K562 (cell line): ENCODE measurements at regions not wholly inside any gene's neighbourhood (a gene's known extent, or its start where the extent isn't known, plus 50 kb on each side); places are given as distances from the start of the nearest gene placed in this dataset.
A peak's percentile ranks its signal among the peaks of the same experiment; 100 is the strongest.

Experiments used
- ATAC-seq: fragments of 200-7000 bp; cut with Tn5 transposase; 3 replicates; pipeline ENCODE4 v1.9.1; 2020; ENCODE audit warnings: moderate library complexity
- BruUV-seq: library from RNA; stranded (reverse); fragments of 400-500 nt; replicated peaks from 2 replicates; lab custom pipeline; 2021; lab: Mats Ljungman, UMichigan
- CTCF ChIA-PET: fragments of 300-600 bp; formaldehyde crosslinking; extraction: SDS; loops from one replicate; lab custom pipeline; 2021; ENCODE audit warnings: low intra/inter-chr PET ratio; lab: Yijun Ruan, JAX
- POLR2A ChIA-PET: fragments of 300-600, 350-650 bp; sonication (Branson Sonifier 250); formaldehyde crosslinking; extraction: SDS; loops from one replicate; lab custom pipeline; 2021; ENCODE audit warnings: antibody characterized with exemption, inconsistent platforms; lab: Yijun Ruan, JAX
- DNase-seq, 4 experiments: peaks; one replicate each; pipeline versions ENCODE4 v3.0.0 to v3.0.0-alpha.2; 2011 to 2018; ENCODE audit warnings: low spot score in 3 of 4, mixed read lengths in 3 of 4; ENCODE audit errors: extremely low read depth in 1 of 4
- FAIRE-seq: peaks from 2 replicates; lab custom pipeline; 2011; peaks lifted over from hg19 to GRCh38; lab: Jason Lieb, UNC
- H2AFZ ChIP-seq: 2 replicates; pipeline ENCODE4 v1.6.0; 2011; ENCODE audit warnings: low read depth, low read length, control low read depth, inconsistent platforms
- H3K27ac ChIP-seq: fragments of 200-600 bp; 3 replicates; pipeline ENCODE4 v1.8.0; 2011; ENCODE audit warnings: low read depth, mild to moderate bottlenecking, control low read depth, inconsistent platforms, low read length, moderate library complexity, mixed read lengths; ENCODE audit errors: extremely low read depth
- H3K27me3 ChIP-seq, 2 experiments: fragments of 300-600 bp in 1 of 2; 2 replicates in 1 of 2; 3 replicates in 1 of 2; pipeline versions ENCODE4 v1.6.0 to v1.8.0; 2011; ENCODE audit warnings: inconsistent platforms in 2 of 2, low read length in 2 of 2, mild to moderate bottlenecking in 1 of 2, mixed read lengths in 1 of 2, moderate library complexity in 1 of 2; ENCODE audit not compliant: control insufficient read depth in 2 of 2, insufficient read depth in 2 of 2
- H3K36me3 ChIP-seq: fragments of 300-600 bp; 3 replicates; pipeline ENCODE4 v1.8.0; 2011; ENCODE audit warnings: mild to moderate bottlenecking, low read length, inconsistent platforms; ENCODE audit not compliant: control insufficient read depth, insufficient read depth
- H3K4me1 ChIP-seq, 2 experiments: fragments of 200-600 bp in 1 of 2; replicated peaks in 1 of 2; 2 replicates in 1 of 2; 3 replicates in 1 of 2; pipeline versions ENCODE4 v1.5.1 to v1.8.0; 2011; ENCODE audit warnings: inconsistent platforms in 2 of 2, low read length in 2 of 2, mild to moderate bottlenecking in 1 of 2, mixed read lengths in 1 of 2, moderate library complexity in 1 of 2; ENCODE audit not compliant: control insufficient read depth in 2 of 2, insufficient read depth in 2 of 2
- H3K4me2 ChIP-seq: 2 replicates; pipeline ENCODE4 v1.6.1; 2011; ENCODE audit warnings: low read length, control low read depth, inconsistent platforms, mixed read lengths; ENCODE audit not compliant: insufficient read depth
- H3K4me3 ChIP-seq: fragments of 200-600 bp; sonication (generic), shearing (Covaris generic); 2 replicates; pipeline ENCODE4 v1.5.1; 2016; ENCODE audit warnings: control low read depth, inconsistent platforms
- H3K79me2 ChIP-seq: fragments of 200-600 bp; 3 replicates; pipeline ENCODE4 v1.8.0; 2011; ENCODE audit warnings: low read length, inconsistent platforms; ENCODE audit not compliant: control insufficient read depth, insufficient read depth
- H3K9ac ChIP-seq, 2 experiments: 2 replicates each; pipeline versions ENCODE4 v1.6.0 to v1.6.1; 2011; ENCODE audit warnings: low read depth in 2 of 2, low read length in 2 of 2, control low read depth in 1 of 2, inconsistent platforms in 1 of 2, mild to moderate bottlenecking in 1 of 2, mixed read lengths in 1 of 2; ENCODE audit not compliant: insufficient read depth in 1 of 2
- H3K9me1 ChIP-seq: one replicate; pipeline ENCODE4 v1.6.0; 2011; ENCODE audit warnings: inconsistent platforms, mild to moderate bottlenecking, low read length, moderate library complexity; ENCODE audit not compliant: control insufficient read depth, insufficient read depth
- H3K9me3 ChIP-seq: replicated peaks from 2 replicates; pipeline ENCODE4 v1.5.1; 2011; ENCODE audit warnings: low read depth, low read length, inconsistent platforms; ENCODE audit not compliant: control insufficient read depth, insufficient read depth
- H4K20me1 ChIP-seq: replicated peaks from 2 replicates; pipeline ENCODE4 v1.6.1; 2011; ENCODE audit warnings: low read length, inconsistent platforms, mixed read lengths; ENCODE audit not compliant: control insufficient read depth, insufficient read depth
- CREBBP ChIP-seq: IDR thresholded peaks from one replicate; pipeline ENCODE4 v1.6.1; 2012; ENCODE audit warnings: low read depth, mild to moderate bottlenecking, control low read depth, inconsistent platforms, low read length
- EHMT2 ChIP-seq: fragments of 450-650 bp; IDR thresholded peaks from 2 replicates; pipeline ENCODE4 v1.6.1; 2018; ENCODE audit warnings: antibody characterized with exemption
- FOXK2 ChIP-seq, 2 experiments: fragments of 450-650 bp; IDR thresholded peaks in 1 of 2; conservative IDR thresholded peaks in 1 of 2; 2 replicates each; pipeline ENCODE4 v1.6.1; 2016; ENCODE audit warnings: low read depth in 2 of 2, mild to moderate bottlenecking in 1 of 2
- HDAC1 ChIP-seq, 2 experiments: fragments of 450-650 bp; IDR thresholded peaks; 2 replicates each; pipeline ENCODE4 v1.6.1; 2016 to 2017; ENCODE audit warnings: inconsistent platforms in 1 of 2, mild to moderate bottlenecking in 1 of 2, moderate library complexity in 1 of 2
- MAFF ChIP-seq: IDR thresholded peaks from 2 replicates; pipeline ENCODE4 v1.6.1; 2012; ENCODE audit warnings: low read length, improper control_type of control experiment
- MAFK ChIP-seq: IDR thresholded peaks from 2 replicates; pipeline ENCODE4 v1.6.1; 2011; ENCODE audit warnings: low read length, improper control_type of control experiment
- PURB ChIP-seq: sonication (generic); formaldehyde crosslinking; IDR thresholded peaks from 2 replicates; pipeline ENCODE4 v1.9.0; 2021; ENCODE audit warnings: low read depth, mild to moderate bottlenecking, missing genetic modification reagents
- ZNF316 ChIP-seq: fragments of 450-650 bp; IDR thresholded peaks from 2 replicates; pipeline ENCODE4 v1.6.1; 2016
- ZNF41 ChIP-seq: fragments of 250-450 bp; sonication (Bioruptor Pico); conservative IDR thresholded peaks from 2 replicates; pipeline ENCODE4 v1.4.0; 2020; ENCODE audit warnings: mild to moderate bottlenecking
- ZNF785 ChIP-seq: fragments of 250-450 bp; sonication (Bioruptor Pico); IDR thresholded peaks from 2 replicates; pipeline ENCODE4 v1.4.0; 2020; ENCODE audit warnings: mild to moderate bottlenecking
- WGBS: fragments of 100-300 bp; shearing (Covaris generic); methylation state at CpG from one replicate; pipeline ENCODE4 v1.1.6; 2016; ENCODE audit warnings: low coverage, mixed read lengths; ENCODE audit not compliant: insufficient coverage; ENCODE audit errors: missing lambda C conversion rate; 5-methylcytosine and 5-hydroxymethylcytosine counted together
- in situ Hi-C: fragments of 300-500 bp; cut with MboI; formaldehyde crosslinking; loops from 4 replicates; pipeline ENCODE4 v1.15.0; 2018; ENCODE audit warnings: inconsistent platforms, mixed read lengths
- intact Hi-C: fragments of 100-400 bp; cut with micrococcal nuclease; formaldehyde crosslinking; loops from 2 replicates; pipeline ENCODE4 v1.14.2; 2022
- TF ChIP-seq, protein P1 (sequence below): fragments of 250-450 bp; sonication (Bioruptor Pico); IDR thresholded peaks from 2 replicates; pipeline ENCODE4 v1.4.0; 2020
- TF ChIP-seq, protein P2 (sequence below): fragments of 450-650 bp; formaldehyde crosslinking; IDR thresholded peaks from 2 replicates; pipeline ENCODE4 v1.4.0; 2020; ENCODE audit warnings: mild to moderate bottlenecking, mixed read lengths
- TF ChIP-seq, protein P3 (sequence below), 2 experiments: fragments of 450-650 bp; IDR thresholded peaks; 2 replicates each; pipeline ENCODE4 v1.6.1; 2016

DNA sequence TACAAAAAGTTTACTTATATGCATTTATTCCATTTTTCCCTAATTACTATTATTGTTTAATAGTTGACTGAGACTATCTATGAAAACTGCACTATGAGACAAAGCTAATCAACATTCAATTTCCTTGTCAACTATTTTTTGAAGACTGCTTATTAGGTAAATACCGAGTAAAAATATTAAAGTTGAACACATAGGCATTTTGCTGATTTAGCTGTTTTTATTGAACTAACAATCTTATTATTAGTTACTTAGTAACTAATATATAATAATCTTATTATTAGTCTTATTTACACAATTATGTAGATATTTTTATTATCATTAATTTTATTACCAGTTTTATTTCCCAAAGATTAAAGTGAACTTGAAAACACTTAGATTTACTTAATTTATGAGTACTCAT lies 728.8 kb downstream of the TENT5A start:
- H3K9me1 ChIP-seq, result no peaks in the 10 kb centered on the region
- no peaks in the 10 kb centered on the region for H3K4me1 ChIP-seq
- no peak overlapping the region for H2AFZ ChIP-seq
- intact Hi-C loops, result no loop called here
- no peaks in the 10 kb centered on the region for H3K36me3 ChIP-seq
- H3K27me3 ChIP-seq, result no peaks in the 10 kb centered on the region
- ChIA-PET CTCF (no interaction called here), POLR2A (no interaction called here)
- H3K4me3 ChIP-seq, result no peak overlapping the region
- peaks cover 2% of the 10 kb centered on the region; the same call in 1 of the 2 replicates for H3K9me3 ChIP-seq
- 0% methylated on average over 1 of the region's 1 CpG for WGBS
- DNase-seq (no peak), FAIRE-seq (no peak), ATAC-seq (no peak)
- no TSS peak for BruUV-seq
- no peaks in the 10 kb centered on the region for H4K20me1 ChIP-seq
- H3K79me2 ChIP-seq, result no peaks in the 10 kb centered on the region
- no peak overlapping the region for H3K9ac ChIP-seq
- no peak overlapping the region for H3K4me2 ChIP-seq
- H3K27ac ChIP-seq, result no peak overlapping the region
- in situ Hi-C loops, result no loop called here
- TF ChIP-seq MAFK, result peak; percentile 69; the same call in 1 of the 2 replicates
- TF ChIP-seq, protein P1, sequence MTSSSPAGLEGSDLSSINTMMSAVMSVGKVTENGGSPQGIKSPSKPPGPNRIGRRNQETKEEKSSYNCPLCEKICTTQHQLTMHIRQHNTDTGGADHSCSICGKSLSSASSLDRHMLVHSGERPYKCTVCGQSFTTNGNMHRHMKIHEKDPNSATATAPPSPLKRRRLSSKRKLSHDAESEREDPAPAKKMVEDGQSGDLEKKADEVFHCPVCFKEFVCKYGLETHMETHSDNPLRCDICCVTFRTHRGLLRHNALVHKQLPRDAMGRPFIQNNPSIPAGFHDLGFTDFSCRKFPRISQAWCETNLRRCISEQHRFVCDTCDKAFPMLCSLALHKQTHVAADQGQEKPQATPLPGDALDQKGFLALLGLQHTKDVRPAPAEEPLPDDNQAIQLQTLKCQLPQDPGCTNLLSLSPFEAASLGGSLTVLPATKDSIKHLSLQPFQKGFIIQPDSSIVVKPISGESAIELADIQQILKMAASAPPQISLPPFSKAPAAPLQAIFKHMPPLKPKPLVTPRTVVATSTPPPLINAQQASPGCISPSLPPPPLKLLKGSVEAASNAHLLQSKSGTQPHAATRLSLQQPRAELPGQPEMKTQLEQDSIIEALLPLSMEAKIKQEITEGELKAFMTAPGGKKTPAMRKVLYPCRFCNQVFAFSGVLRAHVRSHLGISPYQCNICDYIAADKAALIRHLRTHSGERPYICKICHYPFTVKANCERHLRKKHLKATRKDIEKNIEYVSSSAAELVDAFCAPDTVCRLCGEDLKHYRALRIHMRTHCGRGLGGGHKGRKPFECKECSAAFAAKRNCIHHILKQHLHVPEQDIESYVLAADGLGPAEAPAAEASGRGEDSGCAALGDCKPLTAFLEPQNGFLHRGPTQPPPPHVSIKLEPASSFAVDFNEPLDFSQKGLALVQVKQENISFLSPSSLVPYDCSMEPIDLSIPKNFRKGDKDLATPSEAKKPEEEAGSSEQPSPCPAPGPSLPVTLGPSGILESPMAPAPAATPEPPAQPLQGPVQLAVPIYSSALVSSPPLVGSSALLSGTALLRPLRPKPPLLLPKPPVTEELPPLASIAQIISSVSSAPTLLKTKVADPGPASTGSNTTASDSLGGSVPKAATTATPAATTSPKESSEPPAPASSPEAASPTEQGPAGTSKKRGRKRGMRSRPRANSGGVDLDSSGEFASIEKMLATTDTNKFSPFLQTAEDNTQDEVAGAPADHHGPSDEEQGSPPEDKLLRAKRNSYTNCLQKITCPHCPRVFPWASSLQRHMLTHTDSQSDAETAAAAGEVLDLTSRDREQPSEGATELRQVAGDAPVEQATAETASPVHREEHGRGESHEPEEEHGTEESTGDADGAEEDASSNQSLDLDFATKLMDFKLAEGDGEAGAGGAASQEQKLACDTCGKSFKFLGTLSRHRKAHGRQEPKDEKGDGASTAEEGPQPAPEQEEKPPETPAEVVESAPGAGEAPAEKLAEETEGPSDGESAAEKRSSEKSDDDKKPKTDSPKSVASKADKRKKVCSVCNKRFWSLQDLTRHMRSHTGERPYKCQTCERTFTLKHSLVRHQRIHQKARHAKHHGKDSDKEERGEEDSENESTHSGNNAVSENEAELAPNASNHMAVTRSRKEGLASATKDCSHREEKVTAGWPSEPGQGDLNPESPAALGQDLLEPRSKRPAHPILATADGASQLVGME (CRISPR knock-in tag), result no peak
- TF ChIP-seq ZNF316, result peak; percentile 85
- TF ChIP-seq, protein P2, sequence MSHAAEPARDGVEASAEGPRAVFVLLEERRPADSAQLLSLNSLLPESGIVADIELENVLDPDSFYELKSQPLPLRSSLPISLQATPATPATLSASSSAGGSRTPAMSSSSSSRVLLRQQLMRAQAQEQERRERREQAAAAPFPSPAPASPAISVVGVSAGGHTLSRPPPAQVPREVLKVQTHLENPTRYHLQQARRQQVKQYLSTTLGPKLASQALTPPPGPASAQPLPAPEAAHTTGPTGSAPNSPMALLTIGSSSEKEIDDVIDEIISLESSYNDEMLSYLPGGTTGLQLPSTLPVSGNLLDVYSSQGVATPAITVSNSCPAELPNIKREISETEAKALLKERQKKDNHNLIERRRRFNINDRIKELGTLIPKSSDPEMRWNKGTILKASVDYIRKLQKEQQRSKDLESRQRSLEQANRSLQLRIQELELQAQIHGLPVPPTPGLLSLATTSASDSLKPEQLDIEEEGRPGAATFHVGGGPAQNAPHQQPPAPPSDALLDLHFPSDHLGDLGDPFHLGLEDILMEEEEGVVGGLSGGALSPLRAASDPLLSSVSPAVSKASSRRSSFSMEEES (CRISPR knock-in tag), result no peak
- no peak for TF ChIP-seq CREBBP
- TF ChIP-seq MAFF, result peak; percentile 18; the same call in 1 of the 2 replicates
- TF ChIP-seq, protein P3, sequence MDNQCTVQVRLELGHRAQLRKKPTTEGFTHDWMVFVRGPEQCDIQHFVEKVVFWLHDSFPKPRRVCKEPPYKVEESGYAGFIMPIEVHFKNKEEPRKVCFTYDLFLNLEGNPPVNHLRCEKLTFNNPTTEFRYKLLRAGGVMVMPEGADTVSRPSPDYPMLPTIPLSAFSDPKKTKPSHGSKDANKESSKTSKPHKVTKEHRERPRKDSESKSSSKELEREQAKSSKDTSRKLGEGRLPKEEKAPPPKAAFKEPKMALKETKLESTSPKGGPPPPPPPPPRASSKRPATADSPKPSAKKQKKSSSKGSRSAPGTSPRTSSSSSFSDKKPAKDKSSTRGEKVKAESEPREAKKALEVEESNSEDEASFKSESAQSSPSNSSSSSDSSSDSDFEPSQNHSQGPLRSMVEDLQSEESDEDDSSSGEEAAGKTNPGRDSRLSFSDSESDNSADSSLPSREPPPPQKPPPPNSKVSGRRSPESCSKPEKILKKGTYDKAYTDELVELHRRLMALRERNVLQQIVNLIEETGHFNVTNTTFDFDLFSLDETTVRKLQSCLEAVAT (IDR thresholded peaks at IDR 0.05), result no peak
- no peak for TF ChIP-seq EHMT2
- TF ChIP-seq ZNF41 (CRISPR knock-in tag), result no peak
- no peak for TF ChIP-seq FOXK2 (conservative IDR thresholded peaks at IDR 0.05 in 1 of 2, IDR thresholded peaks at IDR 0.05 in 1 of 2; ENCODE audit: low read depth in 2 of 2)
- TF ChIP-seq ZNF785 (CRISPR knock-in tag), result no peak
- TF ChIP-seq HDAC1 (IDR thresholded peaks at IDR 0.05), result no peak
- TF ChIP-seq PURB (CRISPR knock-in tag), result no peak
